ENCODE measurements at regions not wholly inside any gene's neighbourhood (a gene's known extent, or its start where the extent isn't known, plus 50 kb on each side); places are given as distances from the start of the nearest gene placed in this dataset.

- no peak for DNase-seq (ENCODE audit: low read depth, low spot score)
- POLR2A ChIA-PET: no interaction called here
- Histone ChIP-seq H3K79me2 (ENCODE audit: insufficient read depth, low read length) (no peaks in the 10 kb centered on the region), H3K4me2 (ENCODE audit: low read length) (no peak overlapping the region), H2AFZ (ENCODE audit: low read depth, low read length, poor library complexity, severe bottlenecking) (no peak overlapping the region), H3K4me1 (ENCODE audit: control insufficient read depth in 1 of 2, insufficient read depth in 2 of 2, low read length in 2 of 2) (no peaks in the 10 kb centered on the region), H3K4me3 (replicated peaks in 1 of 2; ENCODE audit: low read depth in 1 of 2, low read length in 2 of 2) (no peak overlapping the region), H3K9me2 (ENCODE audit: insufficient read depth) (no peaks in the 10 kb centered on the region), H3K36me3 (ENCODE audit: control insufficient read depth in 1 of 2, insufficient read depth in 2 of 2, low read length in 2 of 2) (no peaks in the 10 kb centered on the region), H3K9me3 (ENCODE audit: control insufficient read depth in 1 of 2, insufficient read depth in 1 of 2, low read depth in 1 of 2, low read length in 2 of 2) (no peaks in the 10 kb centered on the region), H3K9ac (ENCODE audit: low read length) (no peak overlapping the region), H3K27ac (ENCODE audit: low read depth, low read length) (no peak overlapping the region), H3K27me3 (ENCODE audit: insufficient read depth, low read length) (no peaks in the 10 kb centered on the region), H4K20me1 (ENCODE audit: insufficient read depth) (no peaks in the 10 kb centered on the region)
- RAD21 ChIA-PET (ENCODE audit: low non-redundant PET in 1 of 2, low total read pairs in 2 of 2, uncharacterized antibody in 2 of 2, unreplicated experiment in 2 of 2): no interaction called here
- intact Hi-C loops (cut with micrococcal nuclease): no loop called here
- CTCF ChIA-PET: no interaction called here
- no TSS peak for BruUV-seq (replicated peaks)
- no peak for ATAC-seq
- no peak for TF ChIP-seq SP1 (IDR thresholded peaks at IDR 0.05; ENCODE audit: low read depth)
- TF ChIP-seq TCF7L2 (IDR thresholded peaks at IDR 0.05; ENCODE audit: borderline replicate concordance, extremely low read depth, insufficient read depth, insufficient read length): no peak
- no peak for TF ChIP-seq CBX3 (IDR thresholded peaks at IDR 0.05; ENCODE audit: low read depth)
- TF ChIP-seq ZNF274 (IDR thresholded peaks at IDR 0.05; ENCODE audit: low read depth, low read length): no peak
- no peak for TF ChIP-seq ELF1 (IDR thresholded peaks at IDR 0.05; ENCODE audit: borderline replicate concordance, low read depth)
- no peak for TF ChIP-seq EZH2 (IDR thresholded peaks at IDR 0.05)
- TF ChIP-seq JUND (IDR thresholded peaks at IDR 0.05): no peak
- TF ChIP-seq CTCF (IDR thresholded peaks at IDR 0.05 in 2 of 3, conservative IDR thresholded peaks at IDR 0.05 in 1 of 3; ENCODE audit: borderline replicate concordance in 1 of 3, insufficient read depth in 1 of 3, low read depth in 2 of 3, low read length in 2 of 3): no peak
- no peak for TF ChIP-seq SIN3A (IDR thresholded peaks at IDR 0.05; ENCODE audit: low read depth)
- no peak for TF ChIP-seq MAX (IDR thresholded peaks at IDR 0.05)
- TF ChIP-seq POLR2A (IDR thresholded peaks at IDR 0.05; ENCODE audit: borderline replicate concordance, extremely low read depth, insufficient read depth, insufficient read length): no peak
- no peak for TF ChIP-seq EZH2phosphoT487 (IDR thresholded peaks at IDR 0.05; ENCODE audit: borderline replicate concordance)
- no peak for TF ChIP-seq YY1 (IDR thresholded peaks at IDR 0.05; ENCODE audit: extremely low read depth, insufficient replicate concordance, low read depth, low read length)
- TF ChIP-seq ZBTB33 (IDR thresholded peaks at IDR 0.05; ENCODE audit: extremely low read depth, insufficient replicate concordance, low read length): no peak
- TF ChIP-seq RAD21 (IDR thresholded peaks at IDR 0.05; ENCODE audit: low read depth): no peak
- no peak for TF ChIP-seq SRF (IDR thresholded peaks at IDR 0.05; ENCODE audit: low read depth)
- no peak for TF ChIP-seq POLR2AphosphoS5 (IDR thresholded peaks at IDR 0.05; ENCODE audit: low read depth, low read length)
- TF ChIP-seq CEBPB (IDR thresholded peaks at IDR 0.05; ENCODE audit: low read depth): no peak
Observed at GRCh38 chr3:31116651-31117050, 222.2 kb upstream of the GADL1 start.

Data from HCT116 (cell line).